MM.1S (cell line): ENCODE measurements at regions not wholly inside any gene's neighbourhood (a gene's known extent, or its start where the extent isn't known, plus 50 kb on each side); places are given as distances from the start of the nearest gene placed in this dataset.

Source experiments
- DNase-seq: peaks from one replicate; pipeline ENCODE4 v3.0.0-alpha.2; 2015
- H2AFZ ChIP-seq: fragments of 300-600 bp; sonication (generic); 2 replicates; pipeline ENCODE4 v1.6.0; 2016; ENCODE audit warnings: antibody characterized with exemption, low read length
- H3F3A ChIP-seq: fragments of 300-600 bp; sonication (generic); 2 replicates; pipeline ENCODE4 v1.6.1; 2016; ENCODE audit warnings: mild to moderate bottlenecking, antibody characterized with exemption, low read length, moderate library complexity, mixed read lengths; ENCODE audit not compliant: insufficient read depth
- H3K27ac ChIP-seq: fragments of 300-600 bp; sonication (generic); 2 replicates; pipeline ENCODE4 v1.5.1; 2016; ENCODE audit warnings: mild to moderate bottlenecking, low read length
- H3K27me3 ChIP-seq: fragments of 300-600 bp; sonication (generic); replicated peaks from 2 replicates; pipeline ENCODE4 v1.6.0; 2016; ENCODE audit warnings: low read length; ENCODE audit not compliant: insufficient read depth
- H3K36me3 ChIP-seq: fragments of 300-600 bp; sonication (generic); replicated peaks from 2 replicates; pipeline ENCODE4 v1.6.1; 2016; ENCODE audit warnings: mild to moderate bottlenecking, low read length, mixed read lengths; ENCODE audit not compliant: insufficient read depth
- H3K4me1 ChIP-seq: fragments of 300-600 bp; sonication (generic); 2 replicates; pipeline ENCODE4 v1.6.1; 2016; ENCODE audit warnings: low read length, mixed read lengths
- H3K4me2 ChIP-seq: fragments of 300-600 bp; sonication (generic); 2 replicates; pipeline ENCODE4 v1.6.0; 2016; ENCODE audit warnings: low read depth, low read length
- H3K4me3 ChIP-seq: fragments of 300-600 bp; sonication (generic); 2 replicates; pipeline ENCODE4 v1.5.1; 2016; ENCODE audit warnings: low read length, mixed read lengths
- H3K79me2 ChIP-seq: fragments of 300-600 bp; sonication (generic); 2 replicates; pipeline ENCODE4 v1.6.1; 2016; ENCODE audit warnings: mixed run types, low read length, mixed read lengths
- H3K9ac ChIP-seq: fragments of 300-600 bp; sonication (generic); 2 replicates; pipeline ENCODE4 v1.6.1; 2016; ENCODE audit warnings: low read length, mixed read lengths
- H3K9me2 ChIP-seq: fragments of 300-600 bp; sonication (generic); replicated peaks from 2 replicates; pipeline ENCODE4 v1.6.1; 2016; ENCODE audit warnings: mild to moderate bottlenecking, low read length, mixed read lengths; ENCODE audit not compliant: insufficient read depth
- H3K9me3 ChIP-seq: fragments of 300-600 bp; sonication (generic); replicated peaks from 2 replicates; pipeline ENCODE4 v1.6.1; 2016; ENCODE audit warnings: mild to moderate bottlenecking, low read length, mixed read lengths; ENCODE audit not compliant: insufficient read depth
- H4K20me1 ChIP-seq: fragments of 300-600 bp; sonication (generic); 2 replicates; pipeline ENCODE4 v1.6.1; 2016; ENCODE audit warnings: mild to moderate bottlenecking, low read length, moderate library complexity, mixed read lengths; ENCODE audit not compliant: insufficient read depth
- EZH2 ChIP-seq: fragments of 300-600 bp; sonication (generic); optimal IDR thresholded peaks from 2 replicates; pipeline ENCODE3; 2017; ENCODE audit warnings: low read depth, mild to moderate bottlenecking, antibody characterized with exemption, low read length, mixed read lengths
- EZH2phosphoT487 ChIP-seq: fragments of 300-600 bp; sonication (generic); IDR thresholded peaks from 2 replicates; pipeline ENCODE4 v1.6.1; 2018; ENCODE audit warnings: antibody characterized with exemption, low read length
- TF ChIP-seq, protein P1 (sequence below): fragments of 300-600 bp; sonication (generic); IDR thresholded peaks from 2 replicates; pipeline ENCODE4 v1.5.1; 2016; ENCODE audit warnings: antibody characterized with exemption, low read length, mixed read lengths

DNA sequence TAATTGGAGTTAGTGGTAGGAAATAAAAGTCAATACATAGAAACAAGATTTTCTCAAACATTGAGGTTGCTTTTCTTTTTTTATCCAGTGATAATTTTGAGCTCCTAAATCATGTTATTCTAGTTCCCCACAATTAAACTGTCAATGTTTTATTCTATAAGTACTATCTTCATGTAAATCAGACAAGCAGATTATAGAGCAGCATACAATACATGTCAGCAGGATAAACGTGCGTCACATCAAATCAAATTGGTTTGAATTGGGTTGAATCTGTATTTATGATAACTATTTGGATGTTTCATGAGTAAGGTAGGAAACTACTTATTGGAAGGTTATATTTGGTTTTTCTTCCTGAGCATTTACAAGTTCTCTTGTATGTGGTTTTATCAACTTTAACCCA, 2028.7 kb downstream of the NCAM2 start:
- no peaks in the 10 kb centered on the region for H3K9me3 ChIP-seq
- TF ChIP-seq EZH2 = no peak
- TF ChIP-seq, protein P1, sequence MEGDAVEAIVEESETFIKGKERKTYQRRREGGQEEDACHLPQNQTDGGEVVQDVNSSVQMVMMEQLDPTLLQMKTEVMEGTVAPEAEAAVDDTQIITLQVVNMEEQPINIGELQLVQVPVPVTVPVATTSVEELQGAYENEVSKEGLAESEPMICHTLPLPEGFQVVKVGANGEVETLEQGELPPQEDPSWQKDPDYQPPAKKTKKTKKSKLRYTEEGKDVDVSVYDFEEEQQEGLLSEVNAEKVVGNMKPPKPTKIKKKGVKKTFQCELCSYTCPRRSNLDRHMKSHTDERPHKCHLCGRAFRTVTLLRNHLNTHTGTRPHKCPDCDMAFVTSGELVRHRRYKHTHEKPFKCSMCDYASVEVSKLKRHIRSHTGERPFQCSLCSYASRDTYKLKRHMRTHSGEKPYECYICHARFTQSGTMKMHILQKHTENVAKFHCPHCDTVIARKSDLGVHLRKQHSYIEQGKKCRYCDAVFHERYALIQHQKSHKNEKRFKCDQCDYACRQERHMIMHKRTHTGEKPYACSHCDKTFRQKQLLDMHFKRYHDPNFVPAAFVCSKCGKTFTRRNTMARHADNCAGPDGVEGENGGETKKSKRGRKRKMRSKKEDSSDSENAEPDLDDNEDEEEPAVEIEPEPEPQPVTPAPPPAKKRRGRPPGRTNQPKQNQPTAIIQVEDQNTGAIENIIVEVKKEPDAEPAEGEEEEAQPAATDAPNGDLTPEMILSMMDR = no peak
- no peak for TF ChIP-seq EZH2phosphoT487
- H3K4me3 ChIP-seq = no peak overlapping the region
- no peak overlapping the region for H3K27ac ChIP-seq
- H3K36me3 ChIP-seq = no peaks in the 10 kb centered on the region
- no peaks in the 10 kb centered on the region for H4K20me1 ChIP-seq
- H3F3A ChIP-seq = no peaks in the 10 kb centered on the region
- no peaks in the 10 kb centered on the region for H3K9me2 ChIP-seq
- no peak for DNase-seq
- H3K79me2 ChIP-seq = no peaks in the 10 kb centered on the region
- H3K4me2 ChIP-seq = no peak overlapping the region
- no peak overlapping the region for H2AFZ ChIP-seq
- no peak overlapping the region for H3K9ac ChIP-seq
- H3K27me3 ChIP-seq = no peaks in the 10 kb centered on the region
- no peaks in the 10 kb centered on the region for H3K4me1 ChIP-seq

GRCh38 chr21:23039846-23040245, 2041.6 kb downstream of the NCAM2 start:
- Histone ChIP-seq H3K9me2 (no peaks in the 10 kb centered on the region), H3K79me2 (no peaks in the 10 kb centered on the region), H3K9ac (no peak overlapping the region), H2AFZ (no peak overlapping the region), H3F3A (no peaks in the 10 kb centered on the region), H3K27me3 (no peaks in the 10 kb centered on the region), H3K4me1 (no peaks in the 10 kb centered on the region), H3K9me3 (no peaks in the 10 kb centered on the region), H3K36me3 (no peaks in the 10 kb centered on the region), H3K27ac (no peak overlapping the region), H4K20me1 (no peaks in the 10 kb centered on the region), H3K4me2 (no peak overlapping the region), H3K4me3 (no peak overlapping the region)
- TF ChIP-seq EZH2phosphoT487 (no peak), EZH2 (no peak)
- TF ChIP-seq, protein P1 = no peak
- no peak for DNase-seq

DNA sequence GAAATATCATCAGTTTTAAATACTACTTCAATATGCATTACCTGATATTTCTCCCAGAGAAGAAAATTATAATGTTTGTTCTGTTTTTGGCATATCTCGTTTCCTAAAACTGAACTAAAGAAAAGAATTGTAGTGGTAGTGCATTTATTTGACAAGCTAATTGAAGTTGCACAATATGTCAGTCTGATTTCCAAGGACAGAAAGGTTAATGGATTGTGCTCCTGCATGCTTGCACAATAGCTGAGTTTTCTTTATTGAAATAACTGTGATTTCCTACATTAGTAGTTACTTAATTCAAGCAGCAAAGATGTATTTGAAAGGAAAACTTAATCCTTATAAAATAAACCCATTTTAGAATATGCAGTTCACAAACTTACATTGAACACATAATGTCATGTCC, 2047.7 kb downstream of the NCAM2 start:
- H3K9me3 ChIP-seq = no peaks in the 10 kb centered on the region
- TF ChIP-seq EZH2phosphoT487 = no peak
- TF ChIP-seq, protein P1 = no peak
- TF ChIP-seq EZH2 = no peak

More for the DNA sequence above, 2047.7 kb downstream of the NCAM2 start:
- no peaks in the 10 kb centered on the region for H3K36me3 ChIP-seq
- H3K4me1 ChIP-seq = no peaks in the 10 kb centered on the region
- H3F3A ChIP-seq = no peaks in the 10 kb centered on the region
- DNase-seq = no peak
- H3K27ac ChIP-seq = no peak overlapping the region
- no peak overlapping the region for H3K9ac ChIP-seq
- no peaks in the 10 kb centered on the region for H3K27me3 ChIP-seq
- H4K20me1 ChIP-seq = no peaks in the 10 kb centered on the region
- H3K9me2 ChIP-seq = no peaks in the 10 kb centered on the region
- H3K4me2 ChIP-seq = no peak overlapping the region
- H3K79me2 ChIP-seq = no peaks in the 10 kb centered on the region
- H2AFZ ChIP-seq = no peak overlapping the region
- H3K4me3 ChIP-seq = no peak overlapping the region
